Activated CD4-positive, alpha-beta memory T cell treated with anti-CD3 and anti-CD28 coated beads, Interleukin-2, amount 10 ng/mL, durations not matched to agents 7 days and 5 days (primary cell): ENCODE measurements at regions not wholly inside any gene's neighbourhood (a gene's known extent, or its start where the extent isn't known, plus 50 kb on each side); places are given as distances from the start of the nearest gene placed in this dataset.

ENCODE experiments used
- CTCF ChIA-PET: fragments of 350-600 bp; sonication (Branson Sonifier 250); formaldehyde crosslinking; loops from one replicate; lab custom pipeline; 2021; ENCODE audit warnings: antibody characterized with exemption, inconsistent platforms; lab: Charles Lee
- POLR2A ChIA-PET: fragments of 350-600 bp; sonication (Branson Sonifier 250); formaldehyde crosslinking; loops from one replicate; lab custom pipeline; 2021; ENCODE audit warnings: antibody characterized with exemption; lab: Charles Lee
- DNase-seq: peaks from one replicate; pipeline ENCODE4 v3.0.0-alpha.2; 2020
- H3K27ac Mint-ChIP-seq: one replicate; pipeline ENCODE4 v1.8.0; 2021; ENCODE audit warnings: mild to moderate bottlenecking, mixed read lengths
- H3K27me3 Mint-ChIP-seq: one replicate; pipeline ENCODE4 v1.8.0; 2021; ENCODE audit warnings: mixed read lengths
- H3K36me3 Mint-ChIP-seq: one replicate; pipeline ENCODE4 v1.8.0; 2021; ENCODE audit warnings: low read depth, mixed read lengths
- H3K4me1 Mint-ChIP-seq: one replicate; pipeline ENCODE4 v1.8.0; 2021; ENCODE audit warnings: mixed read lengths
- H3K4me3 Mint-ChIP-seq: one replicate; pipeline ENCODE4 v1.8.0; 2021; ENCODE audit warnings: mild to moderate bottlenecking, mixed read lengths
- H3K9me3 Mint-ChIP-seq: one replicate; pipeline ENCODE4 v1.8.0; 2021; ENCODE audit warnings: mixed read lengths

DNA sequence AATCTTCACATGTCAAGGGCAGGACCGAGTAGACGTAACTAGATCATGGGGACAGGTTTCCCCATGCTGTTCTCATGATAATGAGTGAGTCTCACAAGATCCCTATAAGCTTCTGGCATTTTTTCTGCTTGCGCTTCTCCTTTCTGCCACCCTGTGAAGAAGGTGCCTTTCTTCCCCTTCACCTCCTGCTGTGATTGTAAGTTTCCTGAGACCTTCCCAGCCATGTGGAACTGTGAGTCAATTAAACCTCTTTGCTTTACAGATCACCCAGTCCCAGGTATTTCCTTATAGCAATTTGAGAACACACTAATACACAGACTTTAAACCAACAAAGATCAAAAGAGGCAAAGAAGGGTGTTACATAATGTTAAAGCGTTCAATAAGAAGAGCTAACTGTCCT lies 156.6 kb upstream of the UBE2E2 start:
- ChIA-PET POLR2A (no interaction called here), CTCF (no interaction called here)
- Mint-ChIP-seq H3K9me3 (peaks cover 13% of the 10 kb centered on the region), H3K36me3 (no peaks in the 10 kb centered on the region), H3K27ac (no peak overlapping the region), H3K4me3 (no peak overlapping the region), H3K27me3 (no peaks in the 10 kb centered on the region), H3K4me1 (no peaks in the 10 kb centered on the region)
- no peak for DNase-seq

DNA sequence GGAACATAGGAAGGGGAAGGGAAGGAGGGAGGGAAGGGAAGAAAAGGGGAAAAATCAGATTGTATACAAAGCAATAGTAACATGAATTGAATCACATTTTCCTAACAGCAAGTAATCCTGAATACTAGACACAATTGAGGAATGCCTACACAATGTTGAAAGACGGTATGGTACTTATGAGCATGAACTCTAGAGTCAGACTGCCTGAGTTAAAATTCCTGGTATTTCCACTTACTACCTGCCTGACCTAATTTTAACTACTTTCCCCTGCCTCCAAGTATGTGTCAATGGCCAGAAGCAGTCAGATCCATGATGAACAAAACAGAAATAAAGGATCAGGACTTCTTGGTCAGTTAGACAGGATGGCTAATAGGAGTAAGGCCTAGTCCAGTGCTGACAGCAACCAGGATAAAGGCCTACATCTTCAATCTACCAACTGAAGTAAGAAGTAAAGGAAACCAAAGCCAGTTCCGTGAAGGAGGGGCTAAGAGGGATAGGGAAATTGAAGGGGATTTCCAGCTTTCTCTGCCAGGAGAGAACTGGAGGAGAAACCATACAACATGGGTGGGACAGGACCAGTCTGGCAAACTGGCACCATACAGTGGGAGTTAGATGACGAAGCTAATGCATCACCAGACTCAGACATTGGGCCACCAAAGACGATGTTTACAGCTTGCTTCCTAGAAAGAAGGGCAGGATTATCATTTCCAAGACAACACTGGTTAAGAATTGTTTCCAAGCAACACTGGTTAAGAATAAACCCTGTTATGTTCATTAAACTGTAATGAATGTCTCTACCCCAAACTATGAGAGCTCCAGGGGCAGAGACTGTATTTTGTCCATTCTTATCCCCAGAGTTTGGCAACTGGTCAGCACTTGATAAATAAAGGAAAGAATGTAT lies 151.6 kb upstream of the UBE2E2 start:
- H3K27me3 Mint-ChIP-seq, result no peaks in the 10 kb centered on the region
- no peak for DNase-seq
- ChIA-PET CTCF (no interaction called here), POLR2A (no interaction called here)
- H3K9me3 Mint-ChIP-seq, result peaks cover 5% of the 10 kb centered on the region
- H3K4me1 Mint-ChIP-seq, result no peaks in the 10 kb centered on the region
- no peaks in the 10 kb centered on the region for H3K36me3 Mint-ChIP-seq
- no peak overlapping the region for H3K4me3 Mint-ChIP-seq
- no peak overlapping the region for H3K27ac Mint-ChIP-seq

DNA sequence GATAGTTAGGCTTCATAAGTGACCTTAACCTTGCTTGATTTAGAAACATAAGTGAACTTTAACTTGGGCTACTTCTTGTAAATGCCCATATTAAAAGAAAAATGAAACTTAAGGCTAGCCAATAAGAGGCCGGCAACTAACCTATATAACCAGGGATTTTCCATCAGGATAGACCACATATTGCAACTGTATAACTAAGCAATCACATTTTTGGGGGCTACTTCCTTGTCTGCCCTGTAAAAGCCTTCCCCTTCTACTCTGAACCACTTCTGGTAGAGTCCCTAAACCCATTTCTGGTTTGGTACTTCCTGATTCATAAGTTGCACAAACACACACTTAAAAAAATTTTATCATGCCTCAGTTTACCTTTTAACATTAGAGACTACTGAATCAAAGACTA lies 150.9 kb upstream of the UBE2E2 start:
- Mint-ChIP-seq H3K27ac (no peak overlapping the region), H3K36me3 (no peaks in the 10 kb centered on the region), H3K27me3 (no peaks in the 10 kb centered on the region), H3K4me1 (no peaks in the 10 kb centered on the region), H3K9me3 (peaks cover 2% of the 10 kb centered on the region), H3K4me3 (no peak overlapping the region)
- no peak for DNase-seq
- ChIA-PET CTCF (no interaction called here), POLR2A (no interaction called here)

DNA sequence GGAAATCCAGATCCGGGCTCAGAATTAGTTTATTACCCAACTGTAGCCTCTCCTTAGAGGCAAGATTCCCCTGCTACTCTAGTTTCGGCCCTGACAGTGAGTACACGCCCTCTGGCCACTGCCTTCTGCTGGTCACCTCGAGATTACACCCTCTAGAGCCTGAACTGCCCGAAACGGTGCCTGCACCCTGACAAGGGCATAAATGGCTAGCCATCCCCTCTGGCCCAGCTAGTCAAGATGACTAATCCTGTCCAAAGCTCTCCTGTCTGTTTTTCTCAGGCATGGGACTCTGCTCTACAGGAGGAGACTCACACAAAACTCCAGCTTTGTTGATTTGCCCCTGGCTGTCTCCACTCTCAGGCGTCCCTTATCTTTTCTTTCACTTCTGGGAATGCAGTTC lies 150.5 kb upstream of the UBE2E2 start:
- Mint-ChIP-seq H3K4me1 (no peaks in the 10 kb centered on the region), H3K4me3 (no peak overlapping the region), H3K27ac (no peak overlapping the region), H3K9me3 (no peaks in the 10 kb centered on the region), H3K36me3 (no peaks in the 10 kb centered on the region), H3K27me3 (no peaks in the 10 kb centered on the region)
- no peak for DNase-seq
- ChIA-PET CTCF (no interaction called here), POLR2A (no interaction called here)

DNA sequence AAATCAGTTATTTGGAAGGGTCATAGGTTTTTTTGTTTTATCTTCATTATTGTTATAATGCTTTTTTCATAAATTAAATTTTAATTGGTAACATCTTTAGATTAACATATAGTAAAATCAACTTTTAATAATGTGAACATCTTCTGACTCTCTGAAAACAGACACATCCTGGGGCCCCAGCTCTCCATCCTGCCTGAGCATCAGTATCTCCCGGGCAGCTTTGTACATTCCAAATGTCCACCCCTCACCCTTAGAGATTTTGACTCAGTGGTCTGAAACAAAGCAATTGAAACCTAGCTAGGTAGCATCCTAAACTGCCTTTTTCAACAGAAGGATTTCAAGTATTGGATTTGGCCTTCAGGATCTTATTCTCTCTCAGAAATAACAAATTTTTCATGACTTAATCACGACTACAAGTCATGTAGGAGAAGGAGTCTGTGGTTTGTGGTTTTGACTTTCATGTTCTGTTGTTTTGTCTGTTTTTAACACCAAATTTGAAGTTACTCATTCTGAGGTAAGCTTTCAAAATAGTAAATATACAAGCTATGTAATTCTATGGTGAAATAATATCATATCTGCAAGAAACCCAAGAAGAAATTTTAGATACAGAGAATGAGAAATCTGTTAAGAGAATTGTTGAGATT lies 147.3 kb upstream of the UBE2E2 start:
- H3K9me3 Mint-ChIP-seq, result peaks cover 5% of the 10 kb centered on the region
- no peaks in the 10 kb centered on the region for H3K36me3 Mint-ChIP-seq
- H3K4me1 Mint-ChIP-seq, result no peaks in the 10 kb centered on the region
- DNase-seq, result no peak
- POLR2A ChIA-PET, result no interaction called here
- no peak overlapping the region for H3K27ac Mint-ChIP-seq
- H3K27me3 Mint-ChIP-seq, result no peaks in the 10 kb centered on the region
- CTCF ChIA-PET, result no interaction called here
- H3K4me3 Mint-ChIP-seq, result no peak overlapping the region

DNA sequence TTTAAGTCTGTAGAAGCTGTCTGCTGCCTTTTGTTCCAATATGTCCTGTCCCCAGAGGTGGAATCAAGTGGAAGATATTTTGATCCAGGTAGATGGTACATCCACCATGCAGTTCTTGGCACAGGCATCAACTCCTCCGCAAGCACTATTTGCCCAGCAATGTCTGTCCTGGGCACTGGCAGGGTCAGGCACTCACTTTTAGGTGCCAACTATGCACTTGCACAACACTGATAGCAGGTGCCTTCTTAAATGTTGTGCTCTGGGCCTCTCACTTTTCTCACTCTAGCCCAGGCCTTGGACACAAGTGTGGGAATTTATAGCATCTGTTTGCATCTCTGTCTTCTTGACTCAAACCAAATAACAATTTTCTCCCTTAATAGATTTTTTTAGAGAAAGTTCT lies 140.5 kb upstream of the UBE2E2 start:
- Mint-ChIP-seq H3K27me3 (no peaks in the 10 kb centered on the region), H3K4me1 (no peaks in the 10 kb centered on the region), H3K9me3 (peaks cover 12% of the 10 kb centered on the region), H3K36me3 (no peaks in the 10 kb centered on the region), H3K27ac (no peak overlapping the region), H3K4me3 (no peak overlapping the region)
- POLR2A ChIA-PET, result no interaction called here
- DNase-seq, result no peak
- CTCF ChIA-PET, result no interaction called here

DNA sequence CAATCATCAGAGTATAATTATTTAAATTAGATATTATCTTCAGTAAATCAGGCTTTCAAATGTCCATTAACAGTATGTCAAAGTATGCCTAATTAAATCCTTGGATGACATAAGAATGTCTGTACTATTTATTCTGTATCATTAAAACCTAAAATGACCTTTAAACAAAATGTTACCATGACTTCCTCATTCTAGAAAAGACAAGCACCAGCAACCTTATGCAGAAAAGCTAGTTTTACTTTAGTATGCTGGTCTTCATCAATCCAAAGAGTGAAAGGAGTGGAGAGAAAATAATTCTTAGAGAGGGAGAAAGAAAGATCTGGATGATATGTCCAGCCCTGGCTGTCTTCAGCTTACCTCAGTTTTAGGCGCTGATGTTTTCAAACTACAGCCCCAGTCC lies 140.1 kb upstream of the UBE2E2 start:
- H3K4me3 Mint-ChIP-seq, result no peak overlapping the region
- no peak overlapping the region for H3K27ac Mint-ChIP-seq
- POLR2A ChIA-PET, result no interaction called here
- no peak for DNase-seq
- CTCF ChIA-PET, result no interaction called here
- H3K27me3 Mint-ChIP-seq, result no peaks in the 10 kb centered on the region
- peaks cover 12% of the 10 kb centered on the region for H3K9me3 Mint-ChIP-seq
- no peaks in the 10 kb centered on the region for H3K36me3 Mint-ChIP-seq
- no peaks in the 10 kb centered on the region for H3K4me1 Mint-ChIP-seq

DNA sequence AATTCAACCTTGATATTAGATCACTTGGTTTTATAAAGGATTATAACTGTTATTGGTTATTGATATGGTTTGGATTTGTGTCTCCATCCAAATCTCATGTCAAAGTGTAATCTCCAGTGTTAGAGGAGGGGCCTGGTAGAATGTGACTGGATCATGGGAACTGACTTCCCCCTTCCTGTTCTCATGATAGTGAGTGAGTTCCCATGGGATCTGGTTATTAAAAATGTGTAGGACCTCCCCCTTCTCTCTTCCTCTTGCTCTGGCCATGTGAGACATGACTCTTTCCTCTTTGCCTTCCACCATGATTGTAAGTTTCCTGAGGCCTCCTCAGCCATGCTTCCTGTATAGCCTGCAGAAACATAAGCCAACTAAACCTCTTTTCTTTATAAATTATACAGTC lies 136.0 kb upstream of the UBE2E2 start:
- Mint-ChIP-seq H3K27ac (no peak overlapping the region), H3K4me3 (no peak overlapping the region), H3K27me3 (no peaks in the 10 kb centered on the region), H3K9me3 (peaks cover 3% of the 10 kb centered on the region), H3K4me1 (no peaks in the 10 kb centered on the region), H3K36me3 (no peaks in the 10 kb centered on the region)
- no peak for DNase-seq
- ChIA-PET CTCF (no interaction called here), POLR2A (no interaction called here)

DNA sequence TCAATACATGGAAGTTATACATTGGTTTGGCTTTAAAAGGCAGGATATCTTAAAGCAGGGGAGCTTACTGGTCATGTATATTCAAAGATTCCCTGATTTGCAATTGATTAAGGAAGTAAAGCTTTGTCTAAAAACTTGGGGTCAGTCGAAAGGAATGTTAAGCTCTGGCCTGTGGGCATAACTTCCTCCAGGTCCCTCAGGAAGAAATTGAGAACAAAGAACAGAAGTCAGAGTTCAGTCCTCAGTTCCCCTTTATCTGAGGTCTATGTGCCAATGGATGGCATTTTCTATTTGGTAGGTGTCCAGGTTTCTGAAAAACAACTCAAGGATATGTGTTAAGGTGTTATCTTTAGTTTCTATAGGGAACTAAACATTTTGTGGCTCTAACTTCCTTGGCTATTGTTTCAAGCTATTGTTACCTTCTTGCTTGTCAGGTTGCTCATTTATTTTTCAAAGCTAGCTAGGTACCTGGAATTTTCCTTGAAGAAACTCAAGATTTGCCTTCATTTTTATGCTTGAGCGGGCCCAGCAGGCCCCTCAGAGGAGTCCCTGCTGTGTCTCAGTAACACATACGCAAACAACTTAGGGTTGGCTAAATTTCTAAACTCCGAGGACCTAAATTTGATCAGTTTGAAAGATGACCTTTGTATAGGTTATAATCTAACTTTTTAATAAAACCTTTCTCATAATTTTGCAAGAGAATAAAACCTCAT lies 135.0 kb upstream of the UBE2E2 start:
- no peak for DNase-seq
- H3K36me3 Mint-ChIP-seq, result no peaks in the 10 kb centered on the region
- no peak overlapping the region for H3K4me3 Mint-ChIP-seq
- POLR2A ChIA-PET, result no interaction called here
- no peaks in the 10 kb centered on the region for H3K27me3 Mint-ChIP-seq
- CTCF ChIA-PET, result no interaction called here
- no peaks in the 10 kb centered on the region for H3K4me1 Mint-ChIP-seq
- H3K9me3 Mint-ChIP-seq, result peaks cover 3% of the 10 kb centered on the region
- no peak overlapping the region for H3K27ac Mint-ChIP-seq

DNA sequence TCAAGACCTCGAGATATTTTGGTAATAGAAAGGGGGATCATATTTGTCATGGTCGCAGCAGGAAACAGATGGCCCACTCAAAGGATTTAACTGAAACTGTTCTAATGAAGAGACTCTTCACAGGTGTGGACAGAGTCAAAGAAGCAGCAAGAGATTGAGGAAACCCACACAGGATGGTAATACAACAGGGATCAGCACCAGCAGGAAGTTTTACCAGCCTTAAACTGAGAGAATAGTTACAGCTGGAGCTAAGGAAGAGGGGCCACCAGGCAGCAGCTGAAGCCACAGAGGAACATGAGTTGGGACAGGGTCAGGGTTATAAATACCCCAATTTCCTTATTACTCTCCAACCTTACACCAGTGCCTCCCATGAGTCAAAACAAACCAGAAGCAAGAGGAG lies 131.8 kb upstream of the UBE2E2 start:
- Mint-ChIP-seq H3K27me3 (no peaks in the 10 kb centered on the region), H3K4me1 (no peaks in the 10 kb centered on the region), H3K36me3 (no peaks in the 10 kb centered on the region), H3K9me3 (no peaks in the 10 kb centered on the region), H3K4me3 (no peak overlapping the region), H3K27ac (no peak overlapping the region)
- no peak for DNase-seq
- POLR2A ChIA-PET, result no interaction called here
- CTCF ChIA-PET, result no interaction called here

DNA sequence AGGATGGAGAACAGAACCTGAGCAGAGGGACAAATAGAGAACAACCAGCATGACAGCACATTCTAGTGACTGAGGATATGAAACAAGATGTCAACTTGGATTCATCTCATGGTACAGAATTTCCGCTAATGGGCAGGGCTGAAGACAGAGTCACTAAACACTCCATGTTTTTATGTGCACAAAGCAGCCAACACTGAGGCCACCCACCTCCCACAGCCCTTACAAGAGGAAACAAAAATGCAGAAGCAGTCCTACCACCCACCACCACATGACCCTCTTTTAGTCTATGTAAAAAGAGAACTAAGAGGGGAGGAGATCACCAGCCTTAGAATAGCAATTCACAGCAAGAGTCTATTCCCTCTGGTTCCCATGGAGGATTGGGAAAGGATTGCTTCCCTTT lies 131.4 kb upstream of the UBE2E2 start:
- Mint-ChIP-seq H3K27me3 (no peaks in the 10 kb centered on the region), H3K27ac (no peak overlapping the region), H3K9me3 (no peaks in the 10 kb centered on the region), H3K36me3 (no peaks in the 10 kb centered on the region), H3K4me1 (no peaks in the 10 kb centered on the region), H3K4me3 (no peak overlapping the region)
- DNase-seq, result no peak
- POLR2A ChIA-PET, result no interaction called here
- CTCF ChIA-PET, result no interaction called here

DNA sequence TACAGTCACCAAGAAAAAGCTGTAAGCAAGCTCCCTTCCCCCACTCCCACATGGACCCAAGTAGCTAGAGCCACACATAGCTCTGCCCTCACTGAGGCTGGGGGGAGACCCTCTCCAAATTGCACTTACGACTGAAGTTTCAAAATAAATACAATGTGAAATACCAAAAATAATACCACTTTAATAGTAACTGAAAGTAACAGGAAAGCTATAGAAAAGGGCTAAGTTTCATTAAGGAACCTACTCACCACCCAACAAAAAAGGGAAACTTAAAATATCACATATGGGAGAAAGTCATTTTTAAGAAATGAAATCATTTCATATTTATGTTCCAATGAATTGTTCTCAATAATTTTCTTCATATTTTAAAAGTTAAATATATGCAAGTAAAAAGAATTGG lies 130.4 kb upstream of the UBE2E2 start:
- H3K4me1 Mint-ChIP-seq, result no peaks in the 10 kb centered on the region
- POLR2A ChIA-PET, result no interaction called here
- H3K4me3 Mint-ChIP-seq, result no peak overlapping the region
- DNase-seq, result no peak
- no peaks in the 10 kb centered on the region for H3K36me3 Mint-ChIP-seq
- no peaks in the 10 kb centered on the region for H3K9me3 Mint-ChIP-seq
- H3K27ac Mint-ChIP-seq, result no peak overlapping the region
- H3K27me3 Mint-ChIP-seq, result no peaks in the 10 kb centered on the region
- CTCF ChIA-PET, result no interaction called here

DNA sequence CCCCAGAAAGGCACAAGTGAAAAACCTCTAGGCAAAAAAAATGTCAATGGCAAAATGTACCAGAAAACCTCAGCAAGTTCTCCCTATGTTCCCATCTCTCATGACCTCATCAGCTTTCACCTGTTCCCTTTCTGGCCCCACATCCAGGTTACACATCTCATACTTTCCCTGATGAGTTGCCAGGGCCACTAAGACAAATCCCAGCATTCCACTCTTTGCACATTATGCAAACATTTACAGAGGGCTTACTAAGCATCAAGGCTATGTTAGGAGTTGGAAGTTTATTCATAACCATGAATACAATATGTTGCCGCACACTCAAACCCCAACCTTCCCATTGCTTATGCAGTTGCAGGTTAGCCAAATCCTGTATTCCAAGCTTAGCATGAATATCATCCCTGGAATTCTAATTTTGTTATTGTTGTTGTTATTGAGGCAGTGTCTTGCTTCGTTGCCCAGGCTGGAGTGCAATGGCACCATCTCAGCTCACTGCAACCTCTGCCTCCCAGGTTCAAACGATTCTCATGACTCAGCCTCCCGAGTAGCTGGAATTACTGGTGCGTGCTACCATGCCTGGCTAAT lies 129.3 kb upstream of the UBE2E2 start:
- no peaks in the 10 kb centered on the region for H3K9me3 Mint-ChIP-seq
- DNase-seq, result no peak
- no peak overlapping the region for H3K27ac Mint-ChIP-seq
- no peaks in the 10 kb centered on the region for H3K27me3 Mint-ChIP-seq
- POLR2A ChIA-PET, result no interaction called here
- CTCF ChIA-PET, result no interaction called here
- no peaks in the 10 kb centered on the region for H3K4me1 Mint-ChIP-seq
- no peak overlapping the region for H3K4me3 Mint-ChIP-seq
- no peaks in the 10 kb centered on the region for H3K36me3 Mint-ChIP-seq
